ENCODE measurements at regions not wholly inside any gene's neighbourhood (a gene's known extent, or its start where the extent isn't known, plus 50 kb on each side); places are given as distances from the start of the nearest gene placed in this dataset.

- no peak for DNase-seq (ENCODE audit: low read depth)
Measured at GRCh38 chr3:182078316-182078715, 366.6 kb downstream of the SOX2 start.

GRCh38 chr3:182078929-182079328 lies 367.2 kb downstream of the SOX2 start:
- no peak for DNase-seq (ENCODE audit: low read depth)

DNA sequence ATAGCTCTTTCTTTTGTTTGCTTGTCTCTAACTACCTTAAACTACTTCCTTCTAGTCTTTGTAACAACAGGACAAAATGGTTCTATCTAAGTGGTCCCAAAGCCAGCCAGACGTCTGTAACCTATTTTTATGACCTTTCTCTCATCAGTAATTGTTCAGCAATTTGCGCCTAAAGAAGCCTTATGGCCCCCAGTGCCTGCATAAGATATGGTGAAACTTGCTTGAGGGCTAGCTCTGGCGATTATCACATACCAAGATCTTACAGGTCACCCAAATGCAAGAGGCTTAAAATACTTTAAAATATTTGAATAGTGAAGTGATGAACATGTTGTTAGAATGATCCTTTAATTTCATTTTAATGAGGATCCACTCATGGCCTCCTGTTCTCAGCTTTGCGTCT lies 369.4 kb downstream of the SOX2 start:
- DNase-seq (ENCODE audit: low read depth): no peak

GRCh38 chr3:182083112-182083511 lies 371.4 kb downstream of the SOX2 start:
- DNase-seq (ENCODE audit: low read depth): no peak

- no peak for DNase-seq (ENCODE audit: low read depth)
Measured at GRCh38 chr3:182092662-182093262, 381.0 kb downstream of the SOX2 start.

GRCh38 chr3:182094321-182094720 lies 382.6 kb downstream of the SOX2 start:
- DNase-seq (ENCODE audit: low read depth): no peak

DNA sequence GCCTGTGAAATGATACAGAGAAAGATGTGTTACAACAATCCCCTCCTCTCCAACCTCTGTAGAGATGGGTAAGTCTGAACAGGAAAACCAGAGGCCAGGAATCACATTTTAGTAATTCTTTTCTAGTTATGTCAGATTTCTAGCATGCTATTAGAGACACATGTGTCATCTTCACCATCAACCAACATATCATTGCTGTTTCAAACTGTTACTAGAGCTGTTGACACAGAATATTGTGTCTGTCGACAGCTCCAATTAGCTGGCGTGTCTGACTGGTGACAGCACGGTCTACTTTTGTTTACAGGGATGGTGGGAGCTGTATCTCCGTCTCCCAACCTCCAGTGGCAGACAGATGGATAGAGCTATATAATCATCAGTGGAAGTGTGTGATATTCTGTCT lies 393.2 kb downstream of the SOX2 start:
- no peak for DNase-seq (ENCODE audit: low read depth)

- no peak for DNase-seq (ENCODE audit: low read depth)
Measured at GRCh38 chr3:182105875-182106274, 394.1 kb downstream of the SOX2 start.

- no peak for DNase-seq (ENCODE audit: low read depth)
Measured at GRCh38 chr3:182108371-182108770, 396.6 kb downstream of the SOX2 start.

DNA sequence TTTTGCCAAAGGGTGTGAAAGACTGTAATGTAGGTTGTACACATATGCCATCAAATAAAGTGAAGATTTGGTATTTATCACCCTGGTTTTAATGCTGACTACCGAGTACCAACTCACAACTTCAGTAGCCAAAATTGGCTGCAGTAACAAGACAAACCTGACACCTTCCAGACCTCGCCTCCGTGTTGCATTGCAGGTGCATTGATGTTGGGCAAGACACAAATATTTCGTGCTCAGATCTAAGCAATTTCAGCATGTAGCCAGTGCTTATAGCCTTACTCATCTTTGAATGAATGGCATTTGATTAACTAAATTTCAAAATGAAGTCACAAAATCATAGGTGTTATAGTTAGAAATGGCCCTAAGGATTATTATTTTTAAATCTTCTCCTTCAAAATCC lies 400.2 kb downstream of the SOX2 start:
- DNase-seq (ENCODE audit: low read depth): no peak

GRCh38 chr3:182115328-182116015 lies 403.7 kb downstream of the SOX2 start:
- DNase-seq (ENCODE audit: low read depth): no peak

DNA sequence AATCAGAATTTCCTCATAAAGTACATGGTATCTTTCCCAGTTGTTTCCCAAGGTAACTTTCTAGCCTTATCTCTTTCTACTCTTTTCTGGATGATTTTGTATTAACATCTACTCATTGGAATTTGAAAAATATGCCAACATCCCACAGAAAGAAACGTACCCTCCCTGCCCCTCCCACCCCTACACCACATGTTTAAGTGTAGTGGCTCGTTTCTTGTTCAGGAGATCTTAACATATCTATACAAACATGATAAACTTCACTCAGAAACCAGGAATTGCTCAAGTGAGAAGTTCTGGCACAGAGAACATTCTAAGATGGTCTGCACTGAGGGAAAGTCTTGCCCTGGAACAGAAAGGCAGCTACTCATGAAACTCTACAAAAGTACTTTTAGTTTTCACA lies 404.7 kb downstream of the SOX2 start:
- no peak for DNase-seq (ENCODE audit: low read depth)

GRCh38 chr3:182117131-182117530 lies 405.4 kb downstream of the SOX2 start:
- no peak for DNase-seq (ENCODE audit: low read depth)

DNA sequence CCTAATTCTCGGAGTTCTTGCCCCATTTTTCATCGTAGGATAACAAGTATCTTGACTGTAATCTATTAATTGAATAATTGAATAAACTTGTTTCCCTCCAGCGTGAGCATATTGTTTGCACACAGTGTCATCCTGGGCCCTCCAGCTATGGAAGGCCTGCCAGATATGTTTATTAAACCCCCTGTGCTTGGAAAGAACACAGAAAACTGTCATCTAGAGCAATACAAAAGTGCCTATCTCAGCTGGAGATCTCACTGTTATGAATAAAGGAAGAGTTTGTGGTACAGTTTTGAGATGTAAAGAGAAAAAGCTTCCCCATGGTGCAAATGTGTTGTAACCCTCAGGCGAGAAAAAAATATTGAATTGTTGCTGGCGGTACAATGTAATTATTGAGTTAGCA lies 405.9 kb downstream of the SOX2 start:
- DNase-seq (ENCODE audit: low read depth): no peak

DNA sequence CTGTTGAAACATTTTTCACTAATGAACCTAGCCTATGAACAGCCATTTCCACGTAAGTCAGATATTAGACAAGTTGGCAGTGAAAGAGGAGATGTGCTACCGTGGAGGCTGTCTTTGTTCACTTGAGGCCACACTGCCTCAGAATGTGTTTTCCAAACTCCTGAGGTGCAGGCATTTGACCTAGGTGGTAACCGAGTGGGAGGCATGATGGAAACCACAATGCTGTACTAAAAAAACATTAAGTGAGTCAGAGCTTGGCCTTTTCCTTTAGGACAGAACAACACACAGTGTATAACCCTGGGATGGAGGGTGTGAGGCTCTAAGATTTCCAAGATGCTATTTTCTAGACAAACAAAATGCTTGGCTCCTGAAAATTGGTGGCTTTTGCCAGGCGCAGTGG lies 406.3 kb downstream of the SOX2 start:
- no peak for DNase-seq (ENCODE audit: low read depth)

DNA sequence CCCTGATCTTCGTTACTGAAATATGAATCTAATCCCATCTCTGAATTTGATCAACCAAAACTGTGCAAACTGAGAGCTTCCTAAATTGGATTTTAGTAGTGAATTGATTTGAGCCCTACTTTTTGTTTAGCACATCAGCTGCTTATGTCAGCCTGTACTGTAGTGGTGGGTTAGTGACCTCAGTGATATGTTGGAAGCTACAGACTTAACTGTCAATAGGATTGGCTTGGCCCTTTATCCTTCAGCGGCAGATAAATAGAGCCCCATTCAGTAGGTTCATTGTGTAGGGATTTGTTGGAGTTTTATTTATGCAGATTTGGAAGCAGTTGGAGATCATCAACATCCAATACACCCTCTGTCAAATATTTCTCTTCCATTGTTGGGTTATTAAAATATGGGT lies 409.7 kb downstream of the SOX2 start:
- no peak for DNase-seq (ENCODE audit: low read depth)

DNA sequence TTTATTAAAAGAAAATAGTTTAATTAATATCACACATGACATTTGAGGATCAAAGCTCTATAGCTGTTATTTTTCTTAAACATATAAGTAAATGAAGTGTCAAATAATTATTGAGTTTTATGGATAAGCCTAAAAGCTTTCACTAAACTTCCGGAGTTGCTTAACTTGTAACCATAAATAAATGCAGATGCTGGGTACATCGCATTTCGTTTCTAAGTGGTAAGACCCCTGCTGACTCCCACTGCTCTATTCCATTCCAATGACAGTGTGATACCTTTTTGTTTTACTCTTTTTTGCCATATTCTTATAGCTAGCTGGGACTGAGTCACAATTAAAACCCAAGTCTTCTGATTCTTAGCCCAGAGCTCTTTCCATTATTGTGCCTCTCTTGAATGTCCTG lies 411.1 kb downstream of the SOX2 start:
- DNase-seq (ENCODE audit: low read depth): no peak

DNA sequence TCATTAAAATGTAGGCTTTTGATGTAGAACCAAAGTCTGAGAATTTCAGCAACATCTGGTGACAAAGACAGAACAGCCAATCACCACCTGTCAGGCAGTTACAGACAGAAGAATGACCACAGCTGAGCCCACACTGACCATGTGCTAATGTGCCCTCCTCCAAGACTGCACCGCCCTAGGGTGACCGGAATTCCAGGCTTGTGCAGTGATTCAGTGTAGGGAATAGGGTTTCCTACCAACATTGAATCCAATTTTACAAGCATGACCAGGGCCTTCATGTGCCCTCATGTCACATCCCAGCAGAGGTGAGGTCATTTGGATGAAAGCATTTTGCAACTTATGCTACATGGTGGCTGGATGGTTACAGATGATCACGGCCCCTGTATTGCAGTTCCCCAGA lies 412.5 kb downstream of the SOX2 start:
- DNase-seq (ENCODE audit: low read depth): no peak

GRCh38 chr3:182124716-182125115 lies 413.0 kb downstream of the SOX2 start:
- DNase-seq (ENCODE audit: low read depth): no peak

DNA sequence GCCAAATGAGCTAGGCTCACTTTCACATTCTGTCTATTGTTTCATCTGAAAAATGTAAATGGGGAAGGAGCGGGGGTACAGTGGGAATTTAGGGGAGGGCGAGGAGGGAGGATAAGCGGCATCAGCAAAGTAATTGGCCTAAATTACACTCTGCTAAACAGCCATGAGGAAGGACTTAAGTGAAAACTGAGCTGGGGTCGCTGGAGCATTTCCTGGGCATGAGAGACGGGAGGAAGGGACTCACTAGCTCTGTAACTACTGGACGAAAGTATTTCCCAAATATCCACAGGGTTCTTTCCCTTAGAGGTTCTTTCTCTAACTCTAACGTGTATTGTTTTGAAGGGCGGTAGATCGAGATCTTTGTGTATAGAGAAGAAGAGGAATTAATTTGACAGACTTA lies 418.0 kb downstream of the SOX2 start:
- no peak for DNase-seq (ENCODE audit: low read depth)

GRCh38 chr3:182133752-182134151 lies 422.0 kb downstream of the SOX2 start:
- DNase-seq (ENCODE audit: low read depth): no peak

GRCh38 chr3:182135056-182135455 lies 423.3 kb downstream of the SOX2 start:
- no peak for DNase-seq (ENCODE audit: low read depth)

- DNase-seq (ENCODE audit: low read depth): no peak
Measured at GRCh38 chr3:182136008-182136910, 424.5 kb downstream of the SOX2 start.

Data from activated T-helper 1 cell treated with Interleukin-2 at 50 U/mL for 16 hours (primary cell).